Dendritic cell treated with granulocyte-macrophage colony-stimulating factor and Interleukin-4, amounts not matched to agents 40 ng/mL and 50 ng/mL, for 4 days (primary cell): ENCODE measurements at regions not wholly inside any gene's neighbourhood (a gene's known extent, or its start where the extent isn't known, plus 50 kb on each side); places are given as distances from the start of the nearest gene placed in this dataset.

ENCODE experiments used
- H3K27ac Mint-ChIP-seq: one replicate; pipeline ENCODE4 v1.8.0; 2022; ENCODE audit warnings: mild to moderate bottlenecking, mixed read lengths
- H3K27me3 Mint-ChIP-seq: one replicate; pipeline ENCODE4 v1.8.0; 2022; ENCODE audit warnings: mild to moderate bottlenecking, mixed read lengths
- H3K36me3 Mint-ChIP-seq: one replicate; pipeline ENCODE4 v1.8.0; 2022; ENCODE audit warnings: low read depth, mixed read lengths
- H3K4me1 Mint-ChIP-seq: one replicate; pipeline ENCODE4 v1.8.0; 2022; ENCODE audit warnings: low read depth, mixed read lengths
- H3K4me3 Mint-ChIP-seq: one replicate; pipeline ENCODE4 v1.8.0; 2022; ENCODE audit warnings: mild to moderate bottlenecking, moderate library complexity, mixed read lengths
- H3K9me3 Mint-ChIP-seq: one replicate; pipeline ENCODE4 v1.8.0; 2022; ENCODE audit warnings: mixed read lengths
- intact Hi-C: fragments of 100-400 bp; cut with micrococcal nuclease; formaldehyde crosslinking; loops from one replicate; pipeline ENCODE4 v1.15.0; 2022

DNA sequence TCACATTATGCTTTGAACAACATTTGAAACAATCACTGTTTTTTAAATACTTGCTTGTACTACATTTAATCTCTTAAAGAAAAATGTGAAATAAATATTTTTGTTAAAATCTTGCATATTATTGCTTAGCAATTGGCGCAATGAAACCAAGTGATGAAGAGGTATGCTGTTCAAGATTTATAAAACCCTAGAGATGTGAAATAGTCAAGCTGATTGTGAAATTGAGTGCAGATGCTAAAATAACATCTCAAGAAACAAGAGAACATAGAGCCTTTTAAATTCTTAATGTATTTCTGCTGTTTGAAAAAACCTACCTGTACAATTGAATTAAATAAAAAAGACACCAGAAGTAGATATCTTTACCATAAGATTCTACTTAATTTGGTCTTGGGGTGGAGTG, 179.2 kb upstream of the MCHR2 start:
- no peaks in the 10 kb centered on the region for H3K4me1 Mint-ChIP-seq
- no peaks in the 10 kb centered on the region for H3K36me3 Mint-ChIP-seq
- H3K27ac Mint-ChIP-seq, result no peak overlapping the region
- intact Hi-C loops, result no loop called here
- H3K27me3 Mint-ChIP-seq, result no peaks in the 10 kb centered on the region
- H3K9me3 Mint-ChIP-seq, result no peaks in the 10 kb centered on the region
- H3K4me3 Mint-ChIP-seq, result no peak overlapping the region

GRCh38 chr6:100172322-100172713, 178.3 kb upstream of the MCHR2 start:
- Mint-ChIP-seq H3K4me3 (no peak overlapping the region), H3K27me3 (no peaks in the 10 kb centered on the region), H3K4me1 (no peaks in the 10 kb centered on the region), H3K27ac (no peak overlapping the region), H3K9me3 (no peaks in the 10 kb centered on the region), H3K36me3 (no peaks in the 10 kb centered on the region)
- intact Hi-C loops, result no loop called here

GRCh38 chr6:100171533-100172321, 177.7 kb upstream of the MCHR2 start:
- H3K27me3 Mint-ChIP-seq, result no peaks in the 10 kb centered on the region
- no peaks in the 10 kb centered on the region for H3K9me3 Mint-ChIP-seq
- no peaks in the 10 kb centered on the region for H3K4me1 Mint-ChIP-seq
- intact Hi-C loops, result no loop called here
- no peaks in the 10 kb centered on the region for H3K36me3 Mint-ChIP-seq
- no peak overlapping the region for H3K4me3 Mint-ChIP-seq
- H3K27ac Mint-ChIP-seq, result no peak overlapping the region

- H3K9me3 Mint-ChIP-seq, result no peaks in the 10 kb centered on the region
- H3K27ac Mint-ChIP-seq, result no peak overlapping the region
- no peaks in the 10 kb centered on the region for H3K36me3 Mint-ChIP-seq
- H3K27me3 Mint-ChIP-seq, result no peaks in the 10 kb centered on the region
- intact Hi-C loops, result no loop called here
- no peak overlapping the region for H3K4me3 Mint-ChIP-seq
- H3K4me1 Mint-ChIP-seq, result no peaks in the 10 kb centered on the region
Observed at GRCh38 chr6:100168148-100168547, 174.1 kb upstream of the MCHR2 start.

DNA sequence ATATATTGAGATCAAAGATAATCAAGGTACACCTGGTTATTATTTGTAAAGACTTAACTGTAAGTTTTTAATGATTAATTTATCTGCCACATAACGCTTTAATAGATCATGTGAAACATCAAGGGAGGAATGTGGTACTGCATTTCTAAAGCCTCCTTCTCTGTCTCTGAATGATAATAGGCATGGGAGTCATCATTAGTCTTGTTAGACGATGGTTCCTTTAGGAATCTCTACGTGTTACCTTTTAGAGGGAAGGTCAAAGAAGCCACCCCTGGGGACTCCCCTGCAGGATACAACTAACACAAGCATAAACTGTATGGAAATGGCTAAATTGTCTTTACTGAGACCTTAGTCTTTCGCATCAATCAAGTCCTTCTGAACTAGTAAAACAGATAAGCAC, 173.6 kb upstream of the MCHR2 start:
- no peaks in the 10 kb centered on the region for H3K36me3 Mint-ChIP-seq
- no peaks in the 10 kb centered on the region for H3K27me3 Mint-ChIP-seq
- intact Hi-C loops, result no loop called here

GRCh38 chr6:100166956-100167355, 172.9 kb upstream of the MCHR2 start:
- no peak overlapping the region for H3K4me3 Mint-ChIP-seq
- no peak overlapping the region for H3K27ac Mint-ChIP-seq
- no peaks in the 10 kb centered on the region for H3K9me3 Mint-ChIP-seq
- no peaks in the 10 kb centered on the region for H3K4me1 Mint-ChIP-seq
- no peaks in the 10 kb centered on the region for H3K36me3 Mint-ChIP-seq
- no peaks in the 10 kb centered on the region for H3K27me3 Mint-ChIP-seq
- intact Hi-C loops, result no loop called here

More for the DNA sequence above, 173.6 kb upstream of the MCHR2 start:
- Mint-ChIP-seq H3K4me1 (no peaks in the 10 kb centered on the region), H3K4me3 (no peak overlapping the region), H3K9me3 (no peaks in the 10 kb centered on the region), H3K27ac (no peak overlapping the region)

GRCh38 chr6:100165442-100165841, 171.4 kb upstream of the MCHR2 start:
- no peak overlapping the region for H3K4me3 Mint-ChIP-seq
- no peaks in the 10 kb centered on the region for H3K9me3 Mint-ChIP-seq
- no peaks in the 10 kb centered on the region for H3K36me3 Mint-ChIP-seq
- no peak overlapping the region for H3K27ac Mint-ChIP-seq
- intact Hi-C loops, result no loop called here
- no peaks in the 10 kb centered on the region for H3K4me1 Mint-ChIP-seq
- H3K27me3 Mint-ChIP-seq, result no peaks in the 10 kb centered on the region

- intact Hi-C loops, result no loop called here
- no peaks in the 10 kb centered on the region for H3K27me3 Mint-ChIP-seq
- H3K27ac Mint-ChIP-seq, result no peak overlapping the region
- H3K4me3 Mint-ChIP-seq, result no peak overlapping the region
- no peaks in the 10 kb centered on the region for H3K9me3 Mint-ChIP-seq
- H3K4me1 Mint-ChIP-seq, result no peaks in the 10 kb centered on the region
- no peaks in the 10 kb centered on the region for H3K36me3 Mint-ChIP-seq
Observed at GRCh38 chr6:100163035-100163434, 169.0 kb upstream of the MCHR2 start.

GRCh38 chr6:100161782-100162365, 167.9 kb upstream of the MCHR2 start:
- Mint-ChIP-seq H3K4me1 (no peaks in the 10 kb centered on the region), H3K36me3 (no peaks in the 10 kb centered on the region), H3K27me3 (no peaks in the 10 kb centered on the region), H3K4me3 (no peak overlapping the region), H3K9me3 (no peaks in the 10 kb centered on the region), H3K27ac (no peak overlapping the region)
- intact Hi-C loops, result no loop called here

DNA sequence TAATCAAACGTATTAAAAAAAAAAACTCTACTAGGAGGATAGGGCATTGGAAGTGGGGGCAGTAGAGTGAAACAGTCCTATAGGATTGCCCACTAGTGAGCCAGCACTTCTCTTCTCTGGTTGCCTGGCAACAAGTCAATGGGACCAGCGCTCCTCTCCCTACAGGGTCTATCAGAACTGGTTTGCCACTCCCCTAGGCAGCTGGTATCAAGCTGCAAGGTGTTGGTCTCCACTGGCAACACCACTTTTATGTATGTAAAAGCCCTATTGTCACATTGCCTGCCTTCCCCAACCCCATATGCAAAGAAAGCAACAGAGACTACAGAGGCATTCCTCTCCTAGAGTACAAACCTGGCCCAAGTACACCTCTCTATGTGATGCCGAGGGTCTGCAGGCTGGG, 166.9 kb upstream of the MCHR2 start:
- Mint-ChIP-seq H3K27ac (no peak overlapping the region), H3K9me3 (no peaks in the 10 kb centered on the region), H3K36me3 (no peaks in the 10 kb centered on the region), H3K27me3 (no peaks in the 10 kb centered on the region), H3K4me3 (no peak overlapping the region), H3K4me1 (no peaks in the 10 kb centered on the region)
- intact Hi-C loops, result no loop called here

GRCh38 chr6:100155141-100155540, 161.1 kb upstream of the MCHR2 start:
- H3K4me1 Mint-ChIP-seq, result no peaks in the 10 kb centered on the region
- no peak overlapping the region for H3K27ac Mint-ChIP-seq
- no peaks in the 10 kb centered on the region for H3K27me3 Mint-ChIP-seq
- H3K4me3 Mint-ChIP-seq, result no peak overlapping the region
- intact Hi-C loops, result no loop called here
- H3K9me3 Mint-ChIP-seq, result no peaks in the 10 kb centered on the region
- no peaks in the 10 kb centered on the region for H3K36me3 Mint-ChIP-seq

DNA sequence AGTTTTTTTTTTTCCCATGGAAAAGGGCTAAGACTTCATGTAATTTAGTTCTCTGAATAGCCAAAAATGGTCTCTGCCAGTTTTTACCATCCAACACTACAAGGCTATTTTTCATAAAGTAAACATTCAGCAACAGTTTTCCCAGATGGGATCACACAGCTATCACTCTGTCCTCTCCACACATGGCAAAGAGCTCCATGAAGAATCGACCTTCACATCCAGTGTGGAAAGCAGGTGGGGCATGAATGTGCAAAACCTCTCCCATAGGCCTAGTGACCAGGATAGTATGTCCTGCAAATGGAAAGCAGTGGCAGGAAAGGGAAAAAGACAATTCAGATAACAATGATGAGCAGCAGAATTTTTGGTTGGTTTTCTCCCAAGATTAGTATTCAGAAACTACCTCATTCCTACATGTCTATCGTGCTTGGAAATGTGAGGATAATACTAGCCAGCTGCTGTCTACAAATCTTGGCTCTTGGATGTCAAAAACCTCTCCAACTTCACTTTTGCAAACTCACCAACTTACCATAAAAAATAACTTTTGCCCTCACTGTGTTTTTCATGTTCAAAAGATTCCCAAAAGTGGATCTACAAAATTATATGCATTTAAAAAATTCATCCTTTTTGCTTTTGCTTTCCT, 159.7 kb upstream of the MCHR2 start:
- H3K9me3 Mint-ChIP-seq, result no peaks in the 10 kb centered on the region
- H3K4me1 Mint-ChIP-seq, result no peaks in the 10 kb centered on the region
- no peak overlapping the region for H3K4me3 Mint-ChIP-seq
- intact Hi-C loops, result no loop called here
- no peaks in the 10 kb centered on the region for H3K27me3 Mint-ChIP-seq
- no peaks in the 10 kb centered on the region for H3K36me3 Mint-ChIP-seq
- no peak overlapping the region for H3K27ac Mint-ChIP-seq

DNA sequence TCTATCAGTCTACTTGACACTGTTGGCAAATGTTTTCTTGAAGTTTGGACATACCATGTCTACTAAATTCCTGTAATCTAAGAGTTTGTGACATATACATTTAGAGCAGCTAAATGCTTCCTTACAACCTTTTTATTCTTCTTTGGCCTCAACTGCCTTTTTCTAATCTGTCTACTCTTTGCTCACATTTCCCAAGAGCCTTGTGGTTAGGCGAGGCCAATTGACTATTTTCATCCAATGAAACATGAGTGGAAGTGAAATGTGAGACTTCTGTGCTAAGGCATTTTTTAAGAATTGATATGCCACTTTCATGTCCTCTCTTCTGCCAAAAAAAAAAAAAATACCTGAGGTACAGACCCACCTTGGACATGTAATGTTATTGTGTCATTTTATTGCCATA, 158.2 kb upstream of the MCHR2 start:
- H3K4me3 Mint-ChIP-seq, result no peak overlapping the region
- no peaks in the 10 kb centered on the region for H3K27me3 Mint-ChIP-seq
- intact Hi-C loops, result no loop called here

DNA sequence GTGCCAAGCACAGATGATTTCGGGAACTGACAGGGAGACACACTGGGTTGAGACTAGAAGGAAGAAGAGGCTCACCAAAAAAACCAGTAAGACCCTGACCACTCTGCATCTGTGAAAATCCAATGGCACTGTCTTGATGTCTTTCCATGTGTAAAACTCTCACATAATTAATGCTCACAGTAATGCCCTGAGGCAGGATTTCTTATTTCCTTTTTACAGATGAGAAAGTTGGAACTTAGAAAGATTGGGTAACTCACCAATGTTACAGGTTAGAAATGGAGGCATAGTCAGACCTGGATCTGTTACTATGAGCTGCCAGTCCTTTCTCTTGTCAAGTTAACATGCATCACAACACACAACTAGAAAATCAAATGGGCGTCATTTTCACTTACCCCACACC, 151.0 kb upstream of the MCHR2 start:
- Mint-ChIP-seq H3K36me3 (no peaks in the 10 kb centered on the region), H3K4me1 (no peaks in the 10 kb centered on the region), H3K27ac (no peak overlapping the region), H3K4me3 (no peak overlapping the region), H3K9me3 (no peaks in the 10 kb centered on the region), H3K27me3 (no peaks in the 10 kb centered on the region)
- intact Hi-C loops, result no loop called here

More for the DNA sequence above, 158.2 kb upstream of the MCHR2 start:
- Mint-ChIP-seq H3K27ac (no peak overlapping the region), H3K36me3 (no peaks in the 10 kb centered on the region), H3K9me3 (no peaks in the 10 kb centered on the region), H3K4me1 (no peaks in the 10 kb centered on the region)
